CD4-positive, alpha-beta T cell (primary cell): ENCODE measurements at regions not wholly inside any gene's neighbourhood (a gene's known extent, or its start where the extent isn't known, plus 50 kb on each side); places are given as distances from the start of the nearest gene placed in this dataset.

ENCODE experiments used
- ATAC-seq: fragments of 200-7000 bp; cut with Tn5 transposase; one replicate; pipeline ENCODE4 v1.10.0; 2022; ENCODE audit warnings: mild to moderate bottlenecking; ENCODE audit not compliant: poor library complexity
- CTCF ChIA-PET: fragments of 350-600 bp; sonication (Branson Sonifier 250); formaldehyde crosslinking; loops from one replicate; lab custom pipeline; 2021; ENCODE audit warnings: antibody characterized with exemption, inconsistent platforms; lab: Charles Lee
- POLR2A ChIA-PET: fragments of 350-600 bp; sonication (Branson Sonifier 250); formaldehyde crosslinking; loops from one replicate; lab custom pipeline; 2021; ENCODE audit warnings: antibody characterized with exemption, inconsistent platforms; lab: Charles Lee
- DNase-seq, 14 experiments: peaks; one replicate each; pipeline ENCODE4 v3.0.0-alpha.2; 2013 to 2020; ENCODE audit warnings: mixed read lengths in 2 of 14
- H3K27ac ChIP-seq, 2 donors: one replicate each; pipeline versions ENCODE4 v1.5.1 to v1.7.0; 2013; ENCODE audit warnings: low read length in 2 of 2, low read depth in 1 of 2, mild to moderate bottlenecking in 1 of 2
- H3K27me3 ChIP-seq, 2 experiments: 1 replicate in 1 of 2; 2 replicates in 1 of 2; pipeline versions ENCODE4 v1.6.1 to v1.7.0; 2013; ENCODE audit warnings: low read length in 2 of 2, control low read depth in 1 of 2, mild to moderate bottlenecking in 1 of 2, moderate library complexity in 1 of 2; ENCODE audit not compliant: insufficient read depth in 2 of 2, control insufficient read depth in 1 of 2
- H3K36me3 ChIP-seq: one replicate; pipeline ENCODE4 v1.6.1; 2013; ENCODE audit warnings: low read length, control low read depth; ENCODE audit not compliant: insufficient read depth
- H3K4me1 ChIP-seq: one replicate; pipeline ENCODE4 v1.6.1; 2013; ENCODE audit warnings: low read length, control low read depth; ENCODE audit not compliant: insufficient read depth
- H3K4me3 ChIP-seq: one replicate; pipeline ENCODE4 v1.5.1; 2013; ENCODE audit warnings: mild to moderate bottlenecking, low read length, moderate library complexity
- H3K9me3 ChIP-seq, 2 experiments: 1 replicate in 1 of 2; 2 replicates in 1 of 2; pipeline versions ENCODE4 v1.6.1 to v1.7.0; 2013; ENCODE audit warnings: low read length in 2 of 2, mild to moderate bottlenecking in 2 of 2, control low read depth in 1 of 2, moderate library complexity in 1 of 2; ENCODE audit not compliant: control insufficient read depth in 1 of 2, insufficient read depth in 1 of 2
- H3K27ac Mint-ChIP-seq: one replicate; pipeline ENCODE4 v1.8.0; 2020; ENCODE audit warnings: mixed read lengths
- H3K27me3 Mint-ChIP-seq: one replicate; pipeline ENCODE4 v1.8.0; 2021; ENCODE audit warnings: mixed read lengths
- H3K36me3 Mint-ChIP-seq: one replicate; pipeline ENCODE4 v1.8.0; 2021; ENCODE audit warnings: low read depth, mixed read lengths
- H3K4me1 Mint-ChIP-seq: one replicate; pipeline ENCODE4 v1.8.0; 2021; ENCODE audit warnings: low read depth, mixed read lengths
- H3K4me3 Mint-ChIP-seq: one replicate; pipeline ENCODE4 v1.8.0; 2020; ENCODE audit warnings: mild to moderate bottlenecking, mixed read lengths
- H3K9me3 Mint-ChIP-seq: one replicate; pipeline ENCODE4 v1.8.0; 2020; ENCODE audit warnings: mixed read lengths
- CTCF ChIP-seq: fragments of 200-600 bp; IDR thresholded peaks from one replicate; pipeline ENCODE4 v1.8.0; 2022; ENCODE audit warnings: antibody characterized with exemption, mild to moderate bottlenecking
- intact Hi-C, 2 experiments: fragments of 100-400 bp; cut with DNase I in 1 of 2; cut with micrococcal nuclease in 1 of 2; formaldehyde crosslinking; loops; one replicate each; pipeline versions ENCODE4 v1.15.1 to v1.9.0; 2023 to 2025; cut with DNase I, micrococcal nuclease

DNA sequence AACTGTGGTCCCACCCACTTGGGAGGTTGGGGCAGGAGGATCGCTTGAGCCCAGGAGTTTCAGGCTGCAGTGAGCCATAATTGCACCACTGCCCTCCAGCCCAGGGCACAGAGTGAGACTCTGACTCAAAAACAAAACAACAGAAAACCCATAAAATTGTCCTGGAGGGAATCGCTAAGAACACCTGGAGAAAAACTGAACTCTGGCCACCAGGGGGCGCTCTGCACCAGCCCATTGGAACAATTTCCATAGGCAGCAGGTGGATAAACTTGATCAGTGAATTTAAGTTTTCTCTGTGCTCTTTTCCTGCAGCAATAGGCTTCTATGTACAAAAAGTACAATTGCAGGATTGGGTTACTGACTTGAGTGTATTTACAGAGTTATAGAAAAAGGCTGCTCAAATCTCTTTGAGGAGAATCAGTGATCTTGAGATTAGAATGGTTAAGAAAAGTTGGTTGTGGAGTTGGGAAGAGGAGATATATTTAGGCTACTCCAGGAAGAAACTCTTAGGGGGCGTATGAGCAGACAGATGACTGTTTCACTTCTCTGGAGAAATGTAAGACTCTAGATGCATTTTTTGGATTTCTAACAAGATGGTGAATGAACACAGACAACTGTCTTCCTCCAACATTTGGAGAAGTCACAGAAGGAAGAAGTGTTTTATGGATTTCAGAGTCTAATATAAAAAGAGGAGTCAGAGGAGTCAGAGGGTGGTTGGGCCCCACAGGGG, 274.9 kb upstream of the GALNT17 start:
- POLR2A ChIA-PET, result no interaction called here
- CTCF ChIA-PET, result no interaction called here

DNA sequence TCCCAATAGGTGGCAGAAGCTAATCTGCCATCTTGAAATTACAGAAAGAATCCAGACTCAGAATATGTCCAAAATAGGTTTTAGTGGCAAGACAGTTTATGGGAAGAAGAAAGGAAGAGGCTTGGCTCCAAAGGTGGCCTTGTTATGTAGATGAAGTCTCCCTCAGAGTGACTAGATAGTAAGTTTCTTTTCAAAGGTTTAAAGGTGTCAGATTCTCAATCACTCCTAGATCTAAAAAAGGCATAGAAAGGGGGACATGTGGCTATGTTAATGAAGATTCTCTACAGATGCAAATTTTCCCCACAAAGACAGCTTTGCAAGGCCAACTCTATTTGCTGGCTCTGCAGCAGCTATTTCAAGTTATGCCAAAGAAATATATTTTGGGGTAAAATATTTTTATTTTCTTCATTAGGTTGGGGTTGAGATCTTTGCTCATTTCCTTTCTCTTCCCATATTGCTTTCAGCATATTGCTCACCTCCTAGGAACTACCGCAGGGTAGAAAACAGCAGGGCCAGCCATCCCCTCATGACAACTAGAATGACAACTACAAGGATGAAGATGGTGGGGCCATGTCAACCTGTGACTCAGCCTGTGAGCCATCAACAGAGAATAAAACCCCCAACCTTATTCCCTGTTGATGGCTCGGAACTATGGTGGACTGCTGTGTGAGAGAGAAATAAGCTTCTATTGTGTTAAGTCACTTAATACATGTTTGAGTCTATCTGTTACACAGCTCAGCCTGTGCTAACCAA, 274.0 kb upstream of the GALNT17 start:
- H3K27me3 ChIP-seq, result no peaks in the 10 kb centered on the region
- H3K27ac ChIP-seq, result no peak overlapping the region
- peaks cover 0 to 9% of the 10 kb centered on the region in 2 experiments for H3K9me3 ChIP-seq
- POLR2A ChIA-PET, result no interaction called here
- intact Hi-C loops, result loop anchor here in 1 of 2 experiments (10.0 kb wide), 1 partner anchor 877 kb away; no protein-coding TSS in a partner anchor
- ATAC-seq, result no peak
- DNase-seq, result no peak
- CTCF ChIA-PET, result no interaction called here
- no peak overlapping the region for H3K4me3 ChIP-seq
- Mint-ChIP-seq H3K27ac (no peak overlapping the region), H3K4me3 (no peak overlapping the region), H3K9me3 (peaks cover 9% of the 10 kb centered on the region), H3K4me1 (no peaks in the 10 kb centered on the region), H3K36me3 (no peaks in the 10 kb centered on the region), H3K27me3 (peaks cover 5% of the 10 kb centered on the region)
- no peak for TF ChIP-seq CTCF
- H3K4me1 ChIP-seq, result no peaks in the 10 kb centered on the region
- no peaks in the 10 kb centered on the region for H3K36me3 ChIP-seq

More for the DNA sequence above, 274.9 kb upstream of the GALNT17 start:
- no peak for ATAC-seq
- intact Hi-C loops, result loop anchor here in 1 of 2 experiments (10.0 kb wide), 1 partner anchor 878 kb away; no protein-coding TSS in a partner anchor
- H3K36me3 Mint-ChIP-seq, result no peaks in the 10 kb centered on the region
- no peak overlapping the region for H3K4me3 Mint-ChIP-seq
- H3K27ac Mint-ChIP-seq, result no peak overlapping the region
- no peaks in the 10 kb centered on the region for H3K36me3 ChIP-seq
- peaks cover 4% of the 10 kb centered on the region for H3K9me3 Mint-ChIP-seq
- H3K27me3 Mint-ChIP-seq, result peaks cover 5% of the 10 kb centered on the region
- H3K4me1 ChIP-seq, result no peaks in the 10 kb centered on the region
- no peak overlapping the region for H3K27ac ChIP-seq
- H3K4me3 ChIP-seq, result no peak overlapping the region
- peak; percentile 5 to 61 (median 24) for DNase-seq
- no peaks in the 10 kb centered on the region for H3K4me1 Mint-ChIP-seq
- no peaks in the 10 kb centered on the region for H3K27me3 ChIP-seq
- H3K9me3 ChIP-seq, result peaks cover 0 to 6% of the 10 kb centered on the region in 2 experiments
- peak; percentile 85 for TF ChIP-seq CTCF

DNA sequence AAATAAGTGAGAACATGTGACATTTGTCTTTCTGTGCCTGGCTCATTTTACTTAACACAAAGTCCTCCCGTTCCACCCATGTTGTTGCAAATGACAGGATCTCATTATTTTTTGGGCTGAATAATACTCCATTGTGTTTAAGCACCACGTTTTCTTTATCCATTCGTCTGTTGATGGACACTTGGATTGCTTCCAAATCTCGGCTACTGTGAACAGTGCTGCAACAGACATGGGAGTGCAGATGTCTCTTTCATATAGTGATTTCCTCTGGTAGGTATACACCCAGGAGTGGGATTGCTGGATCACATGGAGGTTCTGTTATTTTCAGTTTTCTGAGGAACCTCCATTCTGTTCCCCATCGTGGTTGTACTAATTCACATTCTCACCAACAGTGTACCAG, 264.4 kb upstream of the GALNT17 start:
- DNase-seq (no peak), ATAC-seq (no peak)
- no peaks in the 10 kb centered on the region for H3K4me1 ChIP-seq
- no peaks in the 10 kb centered on the region for H3K36me3 ChIP-seq
- intact Hi-C loops, result no loop called here
- ChIA-PET CTCF (no interaction called here), POLR2A (no interaction called here)
- Mint-ChIP-seq H3K9me3 (peaks cover 12% of the 10 kb centered on the region), H3K4me3 (no peak overlapping the region), H3K36me3 (no peaks in the 10 kb centered on the region), H3K4me1 (no peaks in the 10 kb centered on the region), H3K27me3 (no peaks in the 10 kb centered on the region), H3K27ac (no peak overlapping the region)
- no peak for TF ChIP-seq CTCF
- no peak overlapping the region for H3K27ac ChIP-seq
- H3K27me3 ChIP-seq, result no peaks in the 10 kb centered on the region
- H3K9me3 ChIP-seq, result peaks cover 18 to 19% of the 10 kb centered on the region in 2 experiments
- H3K4me3 ChIP-seq, result no peak overlapping the region
